Colonic mucosa (tissue), 4 donors: ENCODE measurements at regions not wholly inside any gene's neighbourhood (a gene's known extent, or its start where the extent isn't known, plus 50 kb on each side); places are given as distances from the start of the nearest gene placed in this dataset.

Experiments used
- DNase-seq: peaks from one replicate; pipeline ENCODE4 v3.0.0-alpha.2; 2020
- H3K27ac ChIP-seq: fragments of 200-600 bp; one replicate; pipeline ENCODE4 v1.8.0; 2021
- H3K27me3 ChIP-seq: fragments of 200-600 bp; one replicate; pipeline ENCODE4 v1.8.0; 2021
- H3K36me3 ChIP-seq: fragments of 200-600 bp; one replicate; pipeline ENCODE4 v1.8.0; 2021
- H3K4me1 ChIP-seq: fragments of 200-600 bp; one replicate; pipeline ENCODE4 v1.8.0; 2021; ENCODE audit warnings: mild to moderate bottlenecking
- H3K4me3 ChIP-seq: fragments of 200-600 bp; one replicate; pipeline ENCODE4 v1.8.0; 2021
- H3K9ac ChIP-seq, 2 donors: one replicate each; pipeline ENCODE4 v1.7.0; 2013; ENCODE audit warnings: control low read depth in 2 of 2, low read depth in 2 of 2, low read length in 2 of 2
- H3K9me3 ChIP-seq: fragments of 200-600 bp; one replicate; pipeline ENCODE4 v1.8.0; 2021
- CTCF ChIP-seq: fragments of 200-600 bp; IDR thresholded peaks from one replicate; pipeline ENCODE4 v1.8.0; 2022; ENCODE audit warnings: antibody characterized with exemption, mild to moderate bottlenecking
- intact Hi-C: fragments of 100-400 bp; cut with DNase I; formaldehyde crosslinking; loops from one replicate; pipeline ENCODE4 v1.14.1; 2022
- donor health status: healthy.
- donor health status: DM: no; HTN: no; CAD: no.
- donor health status: DM: no; HTN: no; CAD: no.

GRCh38 chrX:39856472-39857121, 241.2 kb downstream of the BCOR start:
- no peak overlapping the region for H3K27ac ChIP-seq
- no peak for TF ChIP-seq CTCF
- H3K9ac ChIP-seq = no peak overlapping the region
- DNase-seq = no peak
- H3K4me1 ChIP-seq = no peaks in the 10 kb centered on the region
- intact Hi-C loops = no loop called here
- no peaks in the 10 kb centered on the region for H3K9me3 ChIP-seq
- no peaks in the 10 kb centered on the region for H3K36me3 ChIP-seq
- no peak overlapping the region for H3K4me3 ChIP-seq
- H3K27me3 ChIP-seq = no peaks in the 10 kb centered on the region

DNA sequence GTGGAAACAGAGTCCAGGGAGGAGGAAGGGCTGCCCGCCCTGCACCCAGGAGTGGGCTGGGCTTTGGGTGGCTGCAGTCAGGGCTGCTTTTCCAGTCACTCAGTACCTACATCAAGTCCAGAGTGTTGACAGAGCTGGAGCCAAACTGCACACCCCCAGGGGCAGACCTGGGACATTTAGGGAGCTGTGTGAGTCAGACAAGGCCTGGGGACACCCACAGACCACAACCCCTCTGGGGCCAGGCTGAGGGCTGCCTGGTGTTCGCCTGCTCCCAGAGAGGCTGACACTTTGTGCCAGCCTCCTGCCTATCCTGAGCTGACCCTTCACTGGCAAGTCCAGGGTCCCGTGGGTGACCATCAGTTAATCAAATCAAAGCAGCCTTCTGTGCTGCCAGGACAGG, 240.0 kb downstream of the BCOR start:
- H3K27me3 ChIP-seq = no peaks in the 10 kb centered on the region
- H3K9me3 ChIP-seq = no peaks in the 10 kb centered on the region
- H3K36me3 ChIP-seq = no peaks in the 10 kb centered on the region
- H3K9ac ChIP-seq = no peak overlapping the region
- TF ChIP-seq CTCF = no peak
- intact Hi-C loops = no loop called here
- no peak overlapping the region for H3K27ac ChIP-seq
- DNase-seq = no peak
- no peaks in the 10 kb centered on the region for H3K4me1 ChIP-seq
- no peak overlapping the region for H3K4me3 ChIP-seq

GRCh38 chrX:39859991-39860861, 237.5 kb downstream of the BCOR start:
- Histone ChIP-seq H3K27ac (no peak overlapping the region), H3K36me3 (no peaks in the 10 kb centered on the region)
- no peak for DNase-seq

DNA sequence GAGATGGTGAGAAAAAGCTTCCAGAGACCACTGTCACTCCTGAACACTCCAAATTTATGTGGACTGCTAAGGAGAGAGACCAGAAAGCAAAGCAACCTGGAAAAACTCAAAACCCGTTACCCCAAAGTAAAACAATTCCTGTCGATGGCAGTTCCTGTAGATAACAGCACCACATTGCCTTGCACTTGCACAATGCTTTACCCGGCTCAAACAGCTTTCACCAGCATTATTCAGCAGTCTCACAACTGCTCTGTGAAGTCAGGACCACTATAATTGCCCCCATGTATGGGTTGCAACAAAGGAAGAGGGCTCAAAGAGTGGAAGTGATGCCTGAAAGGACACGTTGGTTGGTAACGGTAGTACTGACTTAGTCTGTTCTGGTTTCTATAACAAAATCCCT, 234.8 kb downstream of the BCOR start:
- intact Hi-C loops = no loop called here
- no peaks in the 10 kb centered on the region for H3K36me3 ChIP-seq

More at GRCh38 chrX:39859991-39860861, 237.5 kb downstream of the BCOR start:
- Histone ChIP-seq H3K9me3 (no peaks in the 10 kb centered on the region), H3K9ac (no peak overlapping the region), H3K27me3 (no peaks in the 10 kb centered on the region), H3K4me1 (no peaks in the 10 kb centered on the region), H3K4me3 (no peak overlapping the region)
- intact Hi-C loops = no loop called here
- TF ChIP-seq CTCF = no peak

DNA sequence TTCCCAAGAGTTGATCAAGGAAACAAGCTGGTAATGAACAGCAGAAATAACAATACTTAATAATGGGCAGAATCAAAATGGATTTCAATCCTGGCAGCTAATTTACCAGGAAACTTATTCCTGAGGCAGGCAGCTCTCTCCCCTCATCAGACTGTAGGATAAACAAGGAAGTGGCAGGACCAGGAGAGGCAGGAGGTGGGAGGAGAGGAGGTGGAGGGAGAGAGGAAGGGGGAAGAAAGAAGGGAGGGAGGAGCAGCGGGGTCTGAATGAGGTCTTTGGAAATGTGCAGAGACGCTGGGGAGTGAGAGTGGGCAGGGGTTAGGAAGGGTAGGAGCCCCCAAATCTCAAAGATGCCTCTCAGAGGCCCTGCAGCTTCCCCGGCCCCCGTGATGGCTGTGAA, 231.5 kb downstream of the BCOR start:
- no peak for DNase-seq
- Histone ChIP-seq H3K4me1 (no peaks in the 10 kb centered on the region), H3K9ac (no peak overlapping the region), H3K36me3 (no peaks in the 10 kb centered on the region), H3K27ac (no peak overlapping the region), H3K27me3 (no peaks in the 10 kb centered on the region), H3K4me3 (no peak overlapping the region), H3K9me3 (no peaks in the 10 kb centered on the region)
- intact Hi-C loops = no loop called here
- no peak for TF ChIP-seq CTCF

More for the DNA sequence above, 234.8 kb downstream of the BCOR start:
- Histone ChIP-seq H3K27me3 (no peaks in the 10 kb centered on the region), H3K9me3 (no peaks in the 10 kb centered on the region), H3K4me3 (no peak overlapping the region), H3K4me1 (no peaks in the 10 kb centered on the region), H3K27ac (no peak overlapping the region), H3K9ac (no peak overlapping the region)
- no peak for DNase-seq
- no peak for TF ChIP-seq CTCF
